ENCODE measurements at regions not wholly inside any gene's neighbourhood (a gene's known extent, or its start where the extent isn't known, plus 50 kb on each side); places are given as distances from the start of the nearest gene placed in this dataset.
A peak's percentile ranks its signal among the peaks of the same experiment; 100 is the strongest.
"Not testable (repeated sequence)": the region's sequence is repeated elsewhere in the genome, so short reads cannot be mapped to it uniquely, and the experiment has no call there.

GRCh38 chr4:26252349-26253025, 68.3 kb upstream of the RBPJ start:
- no peak for DNase-seq

GRCh38 chr4:26253968-26254367, 66.8 kb upstream of the RBPJ start:
- no peak for DNase-seq

GRCh38 chr4:26255989-26256388, 64.8 kb upstream of the RBPJ start:
- peak; percentile 24 for DNase-seq

GRCh38 chr4:26257444-26257843, 63.4 kb upstream of the RBPJ start:
- not testable (repeated sequence) for DNase-seq

- no peak for DNase-seq
Measured at GRCh38 chr4:26257850-26258249, 63.0 kb upstream of the RBPJ start.

- no peak for DNase-seq
Measured at GRCh38 chr4:26260571-26260970, 60.2 kb upstream of the RBPJ start.

- no peak for DNase-seq
Measured at GRCh38 chr4:26261405-26261804, 59.4 kb upstream of the RBPJ start.

GRCh38 chr4:26263165-26263564, 57.6 kb upstream of the RBPJ start:
- DNase-seq, result no peak

GRCh38 chr4:26264109-26264508, 56.7 kb upstream of the RBPJ start:
- no peak for DNase-seq

- peak; percentile 28 for DNase-seq
Measured at GRCh38 chr4:26267087-26267486, 53.7 kb upstream of the RBPJ start.

GRCh38 chr4:26268246-26268645, 52.6 kb upstream of the RBPJ start:
- no peak for DNase-seq

GRCh38 chr4:26269038-26269437, 51.8 kb upstream of the RBPJ start:
- DNase-seq, result no peak
